Cardiac muscle cell (in vitro differentiated cells and primary cell): ENCODE measurements at regions not wholly inside any gene's neighbourhood (a gene's known extent, or its start where the extent isn't known, plus 50 kb on each side); places are given as distances from the start of the nearest gene placed in this dataset.
"Not testable (repeated sequence)": the region's sequence is repeated elsewhere in the genome, so short reads cannot be mapped to it uniquely, and the experiment has no call there.

ENCODE experiments used
- DNase-seq, 2 donors: peaks; one replicate each; pipeline versions ENCODE4 v3.0.0 to v3.0.0-alpha.2; 2010 to 2017; ENCODE audit warnings: low read depth in 1 of 2, low spot score in 1 of 2
- H3K27ac ChIP-seq: fragments of 200-600 bp; sonication (generic); 2 replicates; pipeline ENCODE4 v1.5.1; 2016
- H3K27me3 ChIP-seq: fragments of 200-600 bp; sonication (generic); 2 replicates; pipeline ENCODE4 v1.6.0; 2016; ENCODE audit warnings: control low read depth
- H3K36me3 ChIP-seq: fragments of 200-600 bp; sonication (generic); 2 replicates; pipeline ENCODE4 v1.5.1; 2016; ENCODE audit warnings: control low read depth
- H3K4me1 ChIP-seq: fragments of 200-600 bp; sonication (generic); 2 replicates; pipeline ENCODE4 v1.8.1; 2017; ENCODE audit warnings: low read depth, mild to moderate bottlenecking, mixed run types
- H3K4me3 ChIP-seq: fragments of 200-600 bp; sonication (generic); 2 replicates; pipeline ENCODE4 v1.5.1; 2016; ENCODE audit warnings: mild to moderate bottlenecking
- H3K9me3 ChIP-seq: fragments of 200-600 bp; sonication (generic); 2 replicates; pipeline ENCODE4 v1.5.1; 2017; ENCODE audit warnings: low read depth, mild to moderate bottlenecking, control low read depth
- TF ChIP-seq, protein P1 (sequence below): IDR thresholded peaks from 2 replicates; pipeline ENCODE4 v1.5.1; 2012; ENCODE audit warnings: low read depth, mild to moderate bottlenecking, low read length

DNA sequence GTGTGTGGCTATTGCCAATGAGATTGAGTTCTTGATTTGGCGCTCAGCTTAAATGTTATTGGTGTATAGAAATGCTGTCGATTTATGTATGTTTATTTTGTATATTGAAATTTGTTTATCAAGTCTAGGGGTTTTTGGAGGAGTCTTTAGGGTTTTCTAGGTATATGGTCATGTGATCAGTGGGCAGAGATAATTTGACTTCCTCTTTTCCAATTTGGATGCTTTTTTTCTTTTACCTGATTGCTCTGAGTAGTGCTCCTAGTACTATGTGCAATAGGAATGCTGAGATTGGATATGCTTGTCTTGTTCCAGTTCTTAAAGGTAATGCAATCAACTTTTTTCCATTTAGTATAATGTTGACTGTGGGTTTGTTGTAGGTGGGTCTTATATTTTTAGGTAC, 99.8 kb upstream of the PMCH start:
- H3K9me3 ChIP-seq: no peaks in the 10 kb centered on the region
- no peaks in the 10 kb centered on the region for H3K27me3 ChIP-seq
- H3K27ac ChIP-seq: no peak overlapping the region
- TF ChIP-seq, protein P1, sequence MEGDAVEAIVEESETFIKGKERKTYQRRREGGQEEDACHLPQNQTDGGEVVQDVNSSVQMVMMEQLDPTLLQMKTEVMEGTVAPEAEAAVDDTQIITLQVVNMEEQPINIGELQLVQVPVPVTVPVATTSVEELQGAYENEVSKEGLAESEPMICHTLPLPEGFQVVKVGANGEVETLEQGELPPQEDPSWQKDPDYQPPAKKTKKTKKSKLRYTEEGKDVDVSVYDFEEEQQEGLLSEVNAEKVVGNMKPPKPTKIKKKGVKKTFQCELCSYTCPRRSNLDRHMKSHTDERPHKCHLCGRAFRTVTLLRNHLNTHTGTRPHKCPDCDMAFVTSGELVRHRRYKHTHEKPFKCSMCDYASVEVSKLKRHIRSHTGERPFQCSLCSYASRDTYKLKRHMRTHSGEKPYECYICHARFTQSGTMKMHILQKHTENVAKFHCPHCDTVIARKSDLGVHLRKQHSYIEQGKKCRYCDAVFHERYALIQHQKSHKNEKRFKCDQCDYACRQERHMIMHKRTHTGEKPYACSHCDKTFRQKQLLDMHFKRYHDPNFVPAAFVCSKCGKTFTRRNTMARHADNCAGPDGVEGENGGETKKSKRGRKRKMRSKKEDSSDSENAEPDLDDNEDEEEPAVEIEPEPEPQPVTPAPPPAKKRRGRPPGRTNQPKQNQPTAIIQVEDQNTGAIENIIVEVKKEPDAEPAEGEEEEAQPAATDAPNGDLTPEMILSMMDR: no peak
- DNase-seq: no peak
- H3K36me3 ChIP-seq: no peaks in the 10 kb centered on the region
- H3K4me1 ChIP-seq: no peaks in the 10 kb centered on the region
- H3K4me3 ChIP-seq: no peak overlapping the region

DNA sequence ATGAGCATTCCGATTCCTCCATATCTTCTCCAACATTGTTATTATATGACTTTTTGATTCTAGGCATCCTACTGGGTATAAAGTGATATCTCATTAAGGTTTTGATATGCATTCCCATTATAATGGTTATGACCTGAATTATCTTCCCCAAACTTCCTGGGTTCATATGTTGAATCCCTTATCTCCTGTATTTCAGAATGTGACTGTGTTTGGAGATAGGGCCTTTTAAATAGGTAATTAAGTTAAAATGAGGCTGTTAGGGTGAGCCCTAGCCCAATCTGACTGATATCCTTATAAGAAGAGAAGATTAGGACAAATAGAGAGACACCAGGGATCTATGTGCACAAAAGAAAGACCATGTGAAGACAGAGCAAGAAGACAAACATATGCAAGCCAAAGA, 96.9 kb upstream of the PMCH start:
- Histone ChIP-seq H3K4me3 (no peak overlapping the region), H3K27me3 (no peaks in the 10 kb centered on the region), H3K9me3 (no peaks in the 10 kb centered on the region), H3K4me1 (no peaks in the 10 kb centered on the region), H3K27ac (no peak overlapping the region), H3K36me3 (no peaks in the 10 kb centered on the region)
- DNase-seq: no peak
- TF ChIP-seq, protein P1: no peak

DNA sequence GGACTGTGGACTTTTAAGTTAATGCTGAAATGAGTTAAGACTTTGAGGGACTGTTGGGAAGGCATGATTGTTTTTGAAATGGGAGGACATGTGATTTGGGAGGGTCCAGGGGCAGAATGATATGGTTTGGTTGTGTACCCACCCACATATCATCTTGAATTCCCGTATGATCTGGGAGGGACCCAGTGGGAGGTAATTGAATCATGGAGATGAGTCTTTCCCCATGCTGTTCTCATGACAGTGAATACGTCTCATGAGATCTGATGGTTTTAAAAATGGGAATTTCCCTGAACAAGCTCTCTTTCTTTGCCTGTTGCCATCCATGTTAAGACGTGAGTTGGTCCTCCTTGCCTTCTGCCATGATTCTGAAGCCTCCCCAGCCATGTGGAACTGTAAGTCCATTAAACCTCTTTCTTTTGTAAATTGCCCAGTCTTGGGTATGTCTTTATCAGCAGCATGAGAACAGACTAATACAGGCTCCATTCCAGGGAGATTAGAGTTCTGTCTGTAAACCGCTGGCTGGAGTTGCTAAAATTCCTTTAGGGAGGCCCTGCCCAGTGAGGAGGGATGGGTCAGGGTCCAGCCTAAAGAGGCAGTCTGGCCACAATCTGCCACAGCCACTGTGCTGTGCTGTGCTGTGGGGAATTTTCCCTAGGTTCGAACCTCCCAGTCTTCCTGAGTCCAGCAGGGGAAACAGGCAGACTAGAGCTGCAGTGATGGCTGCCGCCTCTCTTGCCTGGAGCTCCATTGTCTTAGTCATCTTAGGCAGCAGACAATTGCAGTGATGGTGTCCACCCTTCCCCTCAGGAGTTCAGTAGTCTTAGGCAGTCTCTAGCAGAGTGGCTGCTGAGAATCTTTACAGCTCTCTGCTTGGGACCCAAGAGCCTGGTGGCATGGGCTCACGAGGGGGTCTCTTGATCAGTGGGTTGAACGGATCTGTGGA, 94.1 kb upstream of the PMCH start:
- H3K4me1 ChIP-seq, H3K36me3 ChIP-seq, H3K27ac ChIP-seq, H3K4me3 ChIP-seq, H3K27me3 ChIP-seq, H3K9me3 ChIP-seq: not testable (repeated sequence)
- DNase-seq: peak in 1 of 2 donors; percentile 54

DNA sequence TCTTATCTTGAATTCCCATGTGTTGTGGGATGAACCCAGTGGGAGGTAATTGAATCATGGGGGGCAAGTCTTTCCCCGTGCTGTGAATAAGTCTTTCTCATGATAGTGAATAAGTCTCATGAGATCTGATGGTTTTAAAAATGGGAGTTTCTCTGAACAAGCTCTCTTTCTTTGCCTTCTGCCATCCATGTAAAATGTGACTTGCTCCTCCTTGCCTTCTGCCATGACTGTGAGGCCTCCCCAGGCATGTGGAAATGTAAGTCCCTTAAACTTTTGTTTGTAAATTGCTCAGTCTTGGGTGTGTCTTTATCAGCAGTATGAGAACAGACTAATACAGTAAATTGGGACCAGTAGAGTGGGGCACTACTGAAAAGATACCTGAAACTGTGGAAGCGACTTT, 92.1 kb upstream of the PMCH start:
- not testable (repeated sequence) for H3K27ac ChIP-seq, H3K4me3 ChIP-seq, H3K27me3 ChIP-seq, H3K36me3 ChIP-seq, H3K4me1 ChIP-seq, DNase-seq, H3K9me3 ChIP-seq

DNA sequence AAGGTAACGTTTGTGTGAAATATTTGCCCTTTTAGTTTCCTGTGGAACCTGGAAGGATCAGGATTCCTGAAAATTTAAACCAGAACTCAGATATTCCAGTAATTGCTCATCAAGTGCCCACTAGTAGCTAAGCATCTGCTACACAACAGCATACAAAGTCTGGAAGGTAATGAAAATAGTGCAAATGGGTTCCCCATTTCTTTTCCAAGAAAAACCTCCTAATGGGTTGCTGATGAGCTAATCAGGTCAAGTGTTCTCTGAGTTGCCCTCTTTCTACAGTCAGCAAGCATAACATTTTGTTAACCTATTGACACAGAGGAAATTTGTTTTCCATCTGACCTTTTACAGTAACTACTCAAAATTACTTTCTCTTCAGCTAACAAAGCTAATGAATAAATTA, 83.6 kb upstream of the PMCH start:
- H3K4me3 ChIP-seq: no peak overlapping the region
- H3K27ac ChIP-seq: no peak overlapping the region
- no peaks in the 10 kb centered on the region for H3K27me3 ChIP-seq
- no peaks in the 10 kb centered on the region for H3K4me1 ChIP-seq
- H3K9me3 ChIP-seq: no peaks in the 10 kb centered on the region
- TF ChIP-seq, protein P1: no peak
- no peaks in the 10 kb centered on the region for H3K36me3 ChIP-seq
- DNase-seq: no peak

DNA sequence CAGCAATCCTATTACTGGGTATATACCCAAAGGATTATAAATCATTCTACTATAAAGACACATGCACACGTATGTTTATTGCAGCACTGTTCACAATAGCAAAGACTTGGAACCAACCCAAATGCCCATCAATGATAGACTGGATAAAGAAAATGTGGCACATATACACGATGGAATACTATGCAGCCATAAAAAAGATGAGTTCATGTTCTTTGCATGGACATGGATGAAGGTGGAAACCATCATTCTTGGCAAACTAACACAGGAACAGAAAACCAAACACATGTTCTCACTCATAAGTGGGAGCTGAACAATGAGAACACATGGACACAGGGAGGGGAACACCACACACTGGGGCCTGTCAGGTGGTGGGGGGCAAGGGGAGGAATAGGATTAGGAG, 58.1 kb upstream of the PMCH start:
- H3K27me3 ChIP-seq, DNase-seq, H3K4me1 ChIP-seq, H3K36me3 ChIP-seq, H3K4me3 ChIP-seq, H3K27ac ChIP-seq, H3K9me3 ChIP-seq: not testable (repeated sequence)

DNA sequence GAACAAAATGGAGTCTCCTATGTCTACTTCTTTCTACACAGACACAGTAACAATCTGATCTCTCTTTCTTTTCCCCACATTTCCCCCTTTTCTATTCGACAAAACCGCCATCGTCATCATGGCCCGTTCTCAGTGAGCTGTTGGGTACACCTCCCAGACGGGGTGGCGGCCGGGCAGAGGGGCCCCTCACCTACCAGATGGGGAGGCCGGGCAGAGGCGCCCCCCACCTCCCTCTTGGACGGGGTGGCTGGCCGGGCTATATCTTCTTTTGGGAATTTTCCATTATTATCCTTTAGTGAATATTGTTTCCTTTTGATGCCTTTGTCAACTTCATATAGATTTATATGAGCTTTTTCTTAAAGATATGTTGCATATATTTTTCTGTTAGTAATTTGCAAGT, 53.4 kb upstream of the PMCH start:
- not testable (repeated sequence) for H3K9me3 ChIP-seq, H3K27ac ChIP-seq, DNase-seq, H3K4me3 ChIP-seq, H3K4me1 ChIP-seq, H3K27me3 ChIP-seq, H3K36me3 ChIP-seq
